ENCODE measurements at regions not wholly inside any gene's neighbourhood (a gene's known extent, or its start where the extent isn't known, plus 50 kb on each side); places are given as distances from the start of the nearest gene placed in this dataset.
"Not testable (repeated sequence)": the region's sequence is repeated elsewhere in the genome, so short reads cannot be mapped to it uniquely, and the experiment has no call there.

GRCh38 chr11:71136095-71136845, 116.1 kb downstream of the SHANK2 start:
- Histone ChIP-seq H3K4me1 (ENCODE audit: control insufficient read depth, insufficient read depth, low read length) (no peaks in the 10 kb centered on the region), H3K27me3 (ENCODE audit: control insufficient read depth, insufficient read depth, low read length) (no peaks in the 10 kb centered on the region), H3K9ac (ENCODE audit: low read depth, low read length) (no peak overlapping the region), H3K36me3 (ENCODE audit: control insufficient read depth, insufficient read depth, low read length) (peaks cover 9% of the 10 kb centered on the region), H3K9me3 (ENCODE audit: control insufficient read depth, insufficient read depth, low read length) (no peaks in the 10 kb centered on the region), H3K4me3 (ENCODE audit: low read depth, low read length) (no peak overlapping the region)

GRCh38 chr11:71135112-71135511, 117.3 kb downstream of the SHANK2 start:
- Histone ChIP-seq H3K36me3 (ENCODE audit: control insufficient read depth, insufficient read depth, low read length) (peaks cover 9% of the 10 kb centered on the region), H3K4me1 (ENCODE audit: control insufficient read depth, insufficient read depth, low read length) (no peaks in the 10 kb centered on the region), H3K9ac (ENCODE audit: low read depth, low read length) (no peak overlapping the region), H3K9me3 (ENCODE audit: control insufficient read depth, insufficient read depth, low read length) (no peaks in the 10 kb centered on the region), H3K27me3 (ENCODE audit: control insufficient read depth, insufficient read depth, low read length) (no peaks in the 10 kb centered on the region), H3K4me3 (ENCODE audit: low read depth, low read length) (no peak overlapping the region)

- no peaks in the 10 kb centered on the region for H3K9me3 ChIP-seq (ENCODE audit: control insufficient read depth, insufficient read depth, low read length)
- no peaks in the 10 kb centered on the region for H3K4me1 ChIP-seq (ENCODE audit: control insufficient read depth, insufficient read depth, low read length)
- no peak overlapping the region for H3K4me3 ChIP-seq (ENCODE audit: low read depth, low read length)
- H3K9ac ChIP-seq (ENCODE audit: low read depth, low read length), result no peak overlapping the region
- H3K36me3 ChIP-seq (ENCODE audit: control insufficient read depth, insufficient read depth, low read length), result peaks cover 5% of the 10 kb centered on the region
- no peaks in the 10 kb centered on the region for H3K27me3 ChIP-seq (ENCODE audit: control insufficient read depth, insufficient read depth, low read length)
These were observed 118.4 kb downstream of the SHANK2 start for GRCh38 chr11:71133946-71134345.

GRCh38 chr11:71131861-71132260, 120.5 kb downstream of the SHANK2 start:
- no peak overlapping the region for H3K9ac ChIP-seq (ENCODE audit: low read depth, low read length)
- H3K27me3 ChIP-seq (ENCODE audit: control insufficient read depth, insufficient read depth, low read length), result no peaks in the 10 kb centered on the region
- peaks cover 3% of the 10 kb centered on the region for H3K36me3 ChIP-seq (ENCODE audit: control insufficient read depth, insufficient read depth, low read length)

GRCh38 chr11:71130106-71130505, 122.3 kb downstream of the SHANK2 start:
- no peaks in the 10 kb centered on the region for H3K9me3 ChIP-seq (ENCODE audit: control insufficient read depth, insufficient read depth, low read length)
- H3K36me3 ChIP-seq (ENCODE audit: control insufficient read depth, insufficient read depth, low read length), result peaks cover 3% of the 10 kb centered on the region
- H3K9ac ChIP-seq (ENCODE audit: low read depth, low read length), result no peak overlapping the region
- no peaks in the 10 kb centered on the region for H3K27me3 ChIP-seq (ENCODE audit: control insufficient read depth, insufficient read depth, low read length)
- H3K4me1 ChIP-seq (ENCODE audit: control insufficient read depth, insufficient read depth, low read length), result no peaks in the 10 kb centered on the region
- H3K4me3 ChIP-seq (ENCODE audit: low read depth, low read length), result no peak overlapping the region

More at GRCh38 chr11:71131861-71132260, 120.5 kb downstream of the SHANK2 start:
- H3K9me3 ChIP-seq (ENCODE audit: control insufficient read depth, insufficient read depth, low read length), result no peaks in the 10 kb centered on the region
- H3K4me1 ChIP-seq (ENCODE audit: control insufficient read depth, insufficient read depth, low read length), result no peaks in the 10 kb centered on the region
- no peak overlapping the region for H3K4me3 ChIP-seq (ENCODE audit: low read depth, low read length)

- no peaks in the 10 kb centered on the region for H3K27me3 ChIP-seq (ENCODE audit: control insufficient read depth, insufficient read depth, low read length)
- H3K9me3 ChIP-seq (ENCODE audit: control insufficient read depth, insufficient read depth, low read length), result no peaks in the 10 kb centered on the region
- H3K9ac ChIP-seq (ENCODE audit: low read depth, low read length), result no peak overlapping the region
- no peak overlapping the region for H3K4me3 ChIP-seq (ENCODE audit: low read depth, low read length)
- H3K4me1 ChIP-seq (ENCODE audit: control insufficient read depth, insufficient read depth, low read length), result no peaks in the 10 kb centered on the region
- peaks cover 3% of the 10 kb centered on the region for H3K36me3 ChIP-seq (ENCODE audit: control insufficient read depth, insufficient read depth, low read length)
These were observed 122.8 kb downstream of the SHANK2 start for GRCh38 chr11:71129624-71130023.

- no peak overlapping the region for H3K9ac ChIP-seq (ENCODE audit: low read depth, low read length)
- no peaks in the 10 kb centered on the region for H3K27me3 ChIP-seq (ENCODE audit: control insufficient read depth, insufficient read depth, low read length)
- no peaks in the 10 kb centered on the region for H3K36me3 ChIP-seq (ENCODE audit: control insufficient read depth, insufficient read depth, low read length)
- no peaks in the 10 kb centered on the region for H3K9me3 ChIP-seq (ENCODE audit: control insufficient read depth, insufficient read depth, low read length)
- no peaks in the 10 kb centered on the region for H3K4me1 ChIP-seq (ENCODE audit: control insufficient read depth, insufficient read depth, low read length)
- no peak overlapping the region for H3K4me3 ChIP-seq (ENCODE audit: low read depth, low read length)
These were observed 124.6 kb downstream of the SHANK2 start for GRCh38 chr11:71127806-71128205.

- not testable (repeated sequence) for H3K36me3 ChIP-seq (ENCODE audit: control insufficient read depth, insufficient read depth, low read length); H3K27me3 ChIP-seq (ENCODE audit: control insufficient read depth, insufficient read depth, low read length); H3K9me3 ChIP-seq (ENCODE audit: control insufficient read depth, insufficient read depth, low read length); H3K9ac ChIP-seq (ENCODE audit: low read depth, low read length); H3K4me1 ChIP-seq (ENCODE audit: control insufficient read depth, insufficient read depth, low read length); H3K4me3 ChIP-seq (ENCODE audit: low read depth, low read length)
These were observed 126.0 kb downstream of the SHANK2 start for GRCh38 chr11:71126401-71126800.

- no peaks in the 10 kb centered on the region for H3K36me3 ChIP-seq (ENCODE audit: control insufficient read depth, insufficient read depth, low read length)
- peaks cover 5% of the 10 kb centered on the region for H3K4me1 ChIP-seq (ENCODE audit: control insufficient read depth, insufficient read depth, low read length)
- H3K9me3 ChIP-seq (ENCODE audit: control insufficient read depth, insufficient read depth, low read length), result no peaks in the 10 kb centered on the region
- no peaks in the 10 kb centered on the region for H3K27me3 ChIP-seq (ENCODE audit: control insufficient read depth, insufficient read depth, low read length)
- H3K4me3 ChIP-seq (ENCODE audit: low read depth, low read length), result no peak overlapping the region
- no peak overlapping the region for H3K9ac ChIP-seq (ENCODE audit: low read depth, low read length)
These were observed 127.2 kb downstream of the SHANK2 start for GRCh38 chr11:71125150-71125549.

- Histone ChIP-seq H3K27me3 (ENCODE audit: control insufficient read depth, insufficient read depth, low read length) (no peaks in the 10 kb centered on the region), H3K4me1 (ENCODE audit: control insufficient read depth, insufficient read depth, low read length) (peaks cover 6% of the 10 kb centered on the region), H3K9me3 (ENCODE audit: control insufficient read depth, insufficient read depth, low read length) (no peaks in the 10 kb centered on the region), H3K9ac (ENCODE audit: low read depth, low read length) (no peak overlapping the region), H3K4me3 (ENCODE audit: low read depth, low read length) (no peak overlapping the region), H3K36me3 (ENCODE audit: control insufficient read depth, insufficient read depth, low read length) (no peaks in the 10 kb centered on the region)
These were observed 128.2 kb downstream of the SHANK2 start for GRCh38 chr11:71124127-71124526.

- Histone ChIP-seq H3K27me3 (ENCODE audit: control insufficient read depth, insufficient read depth, low read length) (no peaks in the 10 kb centered on the region), H3K4me1 (ENCODE audit: control insufficient read depth, insufficient read depth, low read length) (peaks cover 6% of the 10 kb centered on the region)
These were observed 131.9 kb downstream of the SHANK2 start for GRCh38 chr11:71120471-71120896.

GRCh38 chr11:71119656-71120269, 132.6 kb downstream of the SHANK2 start:
- Histone ChIP-seq H3K36me3 (ENCODE audit: control insufficient read depth, insufficient read depth, low read length) (peaks cover 6% of the 10 kb centered on the region), H3K4me3 (ENCODE audit: low read depth, low read length) (no peak overlapping the region), H3K27me3 (ENCODE audit: control insufficient read depth, insufficient read depth, low read length) (no peaks in the 10 kb centered on the region), H3K9ac (ENCODE audit: low read depth, low read length) (no peak overlapping the region), H3K4me1 (ENCODE audit: control insufficient read depth, insufficient read depth, low read length) (peaks cover 6% of the 10 kb centered on the region), H3K9me3 (ENCODE audit: control insufficient read depth, insufficient read depth, low read length) (no peaks in the 10 kb centered on the region)

More at GRCh38 chr11:71120471-71120896, 131.9 kb downstream of the SHANK2 start:
- H3K36me3 ChIP-seq (ENCODE audit: control insufficient read depth, insufficient read depth, low read length), result peaks cover 6% of the 10 kb centered on the region
- H3K4me3 ChIP-seq (ENCODE audit: low read depth, low read length), result no peak overlapping the region
- no peaks in the 10 kb centered on the region for H3K9me3 ChIP-seq (ENCODE audit: control insufficient read depth, insufficient read depth, low read length)
- no peak overlapping the region for H3K9ac ChIP-seq (ENCODE audit: low read depth, low read length)

All from iPS-15b (cell line).